GM12878 (cell line): ENCODE measurements at regions not wholly inside any gene's neighbourhood (a gene's known extent, or its start where the extent isn't known, plus 50 kb on each side); places are given as distances from the start of the nearest gene placed in this dataset.

ENCODE experiments used
- ATAC-seq: fragments of 200-7000 bp; cut with Tn5 transposase; 3 replicates; pipeline ENCODE4 v1.9.1; 2020; ENCODE audit warnings: mild to moderate bottlenecking, moderate library complexity
- BruUV-seq: library from RNA; stranded (reverse); fragments of 400-500 nt; replicated peaks from 2 replicates; lab custom pipeline; 2021; lab: Mats Ljungman, UMichigan
- CTCF ChIA-PET: fragments of 300-600 bp; sonication (Branson Sonifier 250); formaldehyde crosslinking; extraction: SDS; loops from one replicate; lab custom pipeline; 2021; ENCODE audit warnings: inconsistent platforms; lab: Yijun Ruan, JAX
- POLR2A ChIA-PET: fragments of 350-600 bp; formaldehyde crosslinking; extraction: SDS; loops from one replicate; lab custom pipeline; 2021; ENCODE audit warnings: inconsistent platforms; lab: Charles Lee
- RAD21 ChIA-PET: fragments of 300-600 bp; sonication (Branson Sonifier 250); formaldehyde crosslinking; loops from one replicate; lab custom pipeline; 2023; ENCODE audit warnings: antibody characterized with exemption; ENCODE audit not compliant: unreplicated experiment; lab: Charles Lee
- SMC1A ChIA-PET: fragments of 300-600 bp; sonication (Branson Sonifier 250); formaldehyde crosslinking; loops from one replicate; lab custom pipeline; 2023; ENCODE audit not compliant: unreplicated experiment, uncharacterized antibody; lab: Charles Lee
- DNase-seq: peaks from one replicate; pipeline ENCODE4 v3.0.0-alpha.2; 2011; ENCODE audit warnings: low read depth, low spot score
- FAIRE-seq: peaks from 3 replicates; lab custom pipeline; 2011; peaks lifted over from hg19 to GRCh38; lab: Jason Lieb, UNC
- H2AFZ ChIP-seq: 2 replicates; pipeline ENCODE4 v1.6.0; 2011; ENCODE audit warnings: low read depth, low read length, control low read depth; ENCODE audit not compliant: control insufficient read depth
- H3K27ac ChIP-seq: 2 replicates; pipeline ENCODE4 v1.5.1; 2011; ENCODE audit warnings: control low read depth; ENCODE audit not compliant: control insufficient read depth, insufficient read depth
- H3K27me3 ChIP-seq, 2 experiments: replicated peaks in 1 of 2; 2 replicates each; pipeline versions ENCODE4 v1.6.0 to v1.6.1; 2011; ENCODE audit warnings: low read length in 1 of 2; ENCODE audit not compliant: control insufficient read depth in 2 of 2, insufficient read depth in 2 of 2
- H3K36me3 ChIP-seq, 2 experiments: 2 replicates each; pipeline ENCODE4 v1.5.1; 2011; ENCODE audit warnings: low read length in 1 of 2; ENCODE audit not compliant: control insufficient read depth in 2 of 2, insufficient read depth in 2 of 2
- H3K4me1 ChIP-seq: 2 replicates; pipeline ENCODE4 v1.6.1; 2011; ENCODE audit warnings: mild to moderate bottlenecking, low read length, moderate library complexity, mixed read lengths; ENCODE audit not compliant: control insufficient read depth, insufficient read depth
- H3K4me2 ChIP-seq: 2 replicates; pipeline ENCODE4 v1.6.0; 2011; ENCODE audit warnings: control low read depth; ENCODE audit not compliant: control insufficient read depth, insufficient read depth
- H3K4me3 ChIP-seq: fragments of 200-600 bp; sonication (generic); 2 replicates; pipeline ENCODE4 v1.5.1; 2016
- H3K79me2 ChIP-seq: 2 replicates; pipeline ENCODE4 v1.6.0; 2011; ENCODE audit warnings: low read length; ENCODE audit not compliant: control insufficient read depth, insufficient read depth
- H3K9ac ChIP-seq: 2 replicates; pipeline ENCODE4 v1.8.0; 2011; ENCODE audit warnings: low read length, control low read depth, mixed read lengths; ENCODE audit not compliant: control insufficient read depth, insufficient read depth
- H3K9me3 ChIP-seq: replicated peaks from 3 replicates; pipeline ENCODE4 v1.5.1; 2011; ENCODE audit warnings: mild to moderate bottlenecking, low read length; ENCODE audit not compliant: control insufficient read depth, insufficient read depth
- H4K20me1 ChIP-seq: 2 replicates; pipeline ENCODE4 v1.6.0; 2011; ENCODE audit not compliant: control insufficient read depth, insufficient read depth
- IKZF2 ChIP-seq, 2 experiments: fragments of 450-650 bp; IDR thresholded peaks; 2 replicates each; pipeline ENCODE4 v1.6.1; 2017; ENCODE audit warnings: mild to moderate bottlenecking in 2 of 2, moderate library complexity in 2 of 2
- MYC ChIP-seq: IDR thresholded peaks from 2 replicates; pipeline ENCODE4 v1.6.1; 2011; ENCODE audit warnings: mild to moderate bottlenecking, low read length, moderate library complexity, inconsistent platforms; ENCODE audit not compliant: insufficient read depth, insufficient replicate concordance, insufficient read length, severe bottlenecking
- TBL1XR1 ChIP-seq: IDR thresholded peaks from 2 replicates; pipeline ENCODE4 v1.6.1; 2012; ENCODE audit warnings: low read depth, low read length, improper control_type of control experiment
- WRNIP1 ChIP-seq: IDR thresholded peaks from 2 replicates; pipeline ENCODE4 v1.6.1; 2011; ENCODE audit warnings: low read depth, low read length, improper control_type of control experiment, borderline replicate concordance
- ZNF384 ChIP-seq: IDR thresholded peaks from 2 replicates; pipeline ENCODE4 v1.6.1; 2012; ENCODE audit warnings: low read depth, mild to moderate bottlenecking, low read length, improper control_type of control experiment, borderline replicate concordance
- WGBS: methylation state at CpG from one replicate; pipeline ENCODE4 v1.1.6; 2016; ENCODE audit warnings: low lambda C conversion rate; ENCODE audit not compliant: insufficient replicate concordance, insufficient coverage; ENCODE audit errors: missing lambda C conversion rate; 5-methylcytosine and 5-hydroxymethylcytosine counted together
- in situ Hi-C: fragments of 300-500 bp; cut with MboI; formaldehyde crosslinking; loops from 9 replicates; pipeline ENCODE4 v1.14.3; 2018; ENCODE audit warnings: mixed read lengths
- intact Hi-C: fragments of 100-400 bp; cut with micrococcal nuclease; formaldehyde crosslinking; loops from one replicate; pipeline ENCODE4 v1.14.2; 2022; ENCODE audit not compliant: unreplicated experiment
- TF ChIP-seq, protein P1 (sequence below): fragments of 450-650 bp; IDR thresholded peaks from 2 replicates; pipeline ENCODE4 v1.6.1; 2017; ENCODE audit warnings: borderline replicate concordance
- TF ChIP-seq, protein P2 (sequence below): IDR thresholded peaks from 2 replicates; pipeline ENCODE4 v1.6.1; 2011; ENCODE audit warnings: mild to moderate bottlenecking, low read depth, low read length, moderate library complexity; ENCODE audit not compliant: insufficient replicate concordance

DNA sequence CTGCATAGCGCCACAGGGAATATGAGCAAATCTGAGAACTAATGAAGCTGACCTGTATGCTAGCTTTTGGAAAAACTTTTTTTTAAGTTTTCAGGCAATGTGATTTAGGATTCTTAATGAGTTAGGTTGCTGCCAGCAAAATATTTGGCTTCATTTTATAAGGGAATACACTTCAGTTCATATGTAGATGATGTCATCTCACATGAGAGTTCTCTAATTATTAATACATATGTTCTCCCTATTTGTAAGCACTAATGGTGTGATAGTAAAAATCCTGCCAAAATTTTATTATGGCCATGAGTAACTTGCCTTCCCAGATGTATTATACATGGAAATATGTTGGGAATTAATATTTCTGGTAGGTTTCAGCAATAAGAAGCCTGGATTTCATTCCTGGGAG is 573.8 kb downstream of the EPM2A start:
- Histone ChIP-seq H3K36me3 (no peaks in the 10 kb centered on the region), H3K9me3 (peaks cover 1% of the 10 kb centered on the region; the same call in 1 of the 3 replicates), H3K79me2 (no peaks in the 10 kb centered on the region), H2AFZ (no peak overlapping the region), H3K4me3 (no peak overlapping the region), H3K4me1 (no peaks in the 10 kb centered on the region), H3K9ac (no peak overlapping the region), H4K20me1 (no peaks in the 10 kb centered on the region), H3K27me3 (no peaks in the 10 kb centered on the region), H3K4me2 (no peak overlapping the region), H3K27ac (no peak overlapping the region)
- FAIRE-seq (no peak), ATAC-seq (no peak), DNase-seq (no peak)
- ChIA-PET CTCF (no interaction called here), RAD21 (no interaction called here), POLR2A (no interaction called here), SMC1A (no interaction called here)
- in situ Hi-C loops (no loop called here), intact Hi-C loops (no loop called here)
- WGBS, result 92% methylated on average over 1 of the region's 1 CpG
- BruUV-seq, result no TSS peak
- TF ChIP-seq IKZF2 (IDR thresholded peaks at IDR 0.05) (no peak), MYC (no peak), TBL1XR1 (no peak), WRNIP1 (no peak), ZNF384 (no peak)
- TF ChIP-seq, protein P1, sequence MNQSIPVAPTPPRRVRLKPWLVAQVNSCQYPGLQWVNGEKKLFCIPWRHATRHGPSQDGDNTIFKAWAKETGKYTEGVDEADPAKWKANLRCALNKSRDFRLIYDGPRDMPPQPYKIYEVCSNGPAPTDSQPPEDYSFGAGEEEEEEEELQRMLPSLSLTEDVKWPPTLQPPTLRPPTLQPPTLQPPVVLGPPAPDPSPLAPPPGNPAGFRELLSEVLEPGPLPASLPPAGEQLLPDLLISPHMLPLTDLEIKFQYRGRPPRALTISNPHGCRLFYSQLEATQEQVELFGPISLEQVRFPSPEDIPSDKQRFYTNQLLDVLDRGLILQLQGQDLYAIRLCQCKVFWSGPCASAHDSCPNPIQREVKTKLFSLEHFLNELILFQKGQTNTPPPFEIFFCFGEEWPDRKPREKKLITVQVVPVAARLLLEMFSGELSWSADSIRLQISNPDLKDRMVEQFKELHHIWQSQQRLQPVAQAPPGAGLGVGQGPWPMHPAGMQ, result no peak
- TF ChIP-seq, protein P2, sequence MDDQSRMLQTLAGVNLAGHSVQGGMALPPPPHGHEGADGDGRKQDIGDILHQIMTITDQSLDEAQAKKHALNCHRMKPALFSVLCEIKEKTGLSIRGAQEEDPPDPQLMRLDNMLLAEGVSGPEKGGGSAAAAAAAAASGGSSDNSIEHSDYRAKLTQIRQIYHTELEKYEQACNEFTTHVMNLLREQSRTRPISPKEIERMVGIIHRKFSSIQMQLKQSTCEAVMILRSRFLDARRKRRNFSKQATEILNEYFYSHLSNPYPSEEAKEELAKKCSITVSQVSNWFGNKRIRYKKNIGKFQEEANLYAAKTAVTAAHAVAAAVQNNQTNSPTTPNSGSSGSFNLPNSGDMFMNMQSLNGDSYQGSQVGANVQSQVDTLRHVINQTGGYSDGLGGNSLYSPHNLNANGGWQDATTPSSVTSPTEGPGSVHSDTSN, result no peak
